Muscle of arm (tissue), 1 donor: ENCODE measurements at regions not wholly inside any gene's neighbourhood (a gene's known extent, or its start where the extent isn't known, plus 50 kb on each side); places are given as distances from the start of the nearest gene placed in this dataset.
"Not testable (repeated sequence)": the region's sequence is repeated elsewhere in the genome, so short reads cannot be mapped to it uniquely, and the experiment has no call there.

ENCODE experiments used
- DNase-seq: peaks from one replicate; pipeline ENCODE4 v3.0.0-alpha.2; 2013

GRCh38 chr5:148880197-148880596 is 53.8 kb downstream of the ADRB2 start:
- no peak for DNase-seq

- DNase-seq: no peak
These were observed 54.3 kb downstream of the ADRB2 start for GRCh38 chr5:148880696-148881095.

- no peak for DNase-seq
These were observed 55.9 kb downstream of the ADRB2 start for GRCh38 chr5:148882332-148882731.

GRCh38 chr5:148884339-148885020 is 58.1 kb downstream of the ADRB2 start:
- DNase-seq: no peak

- DNase-seq: no peak
These were observed 60.9 kb downstream of the ADRB2 start for GRCh38 chr5:148887123-148887881.

- DNase-seq: not testable (repeated sequence)
These were observed 63.5 kb downstream of the ADRB2 start for GRCh38 chr5:148889936-148890335.

- not testable (repeated sequence) for DNase-seq
These were observed 69.0 kb downstream of the ADRB2 start for GRCh38 chr5:148895441-148895840.

- DNase-seq: no peak
These were observed 71.4 kb downstream of the ADRB2 start for GRCh38 chr5:148897842-148898241.

- DNase-seq: no peak
These were observed 72.1 kb downstream of the ADRB2 start for GRCh38 chr5:148898413-148899075.

GRCh38 chr5:148899993-148900392 is 73.6 kb downstream of the ADRB2 start:
- no peak for DNase-seq

- no peak for DNase-seq
These were observed 76.1 kb downstream of the ADRB2 start for GRCh38 chr5:148902478-148902877.

GRCh38 chr5:148903587-148903986 is 77.2 kb downstream of the ADRB2 start:
- DNase-seq: no peak

- DNase-seq: peak; percentile 15
These were observed 78.0 kb downstream of the ADRB2 start for GRCh38 chr5:148904440-148904839.

GRCh38 chr5:148905541-148905940 is 79.1 kb downstream of the ADRB2 start:
- DNase-seq: no peak

- no peak for DNase-seq
These were observed 80.6 kb downstream of the ADRB2 start for GRCh38 chr5:148906968-148907367.

- DNase-seq: no peak
These were observed 82.6 kb downstream of the ADRB2 start for GRCh38 chr5:148909040-148909439.

GRCh38 chr5:148909766-148910165 is 83.4 kb downstream of the ADRB2 start:
- no peak for DNase-seq

GRCh38 chr5:148910216-148910615 is 83.8 kb downstream of the ADRB2 start:
- DNase-seq: no peak

GRCh38 chr5:148910686-148911361 is 84.4 kb downstream of the ADRB2 start:
- no peak for DNase-seq

GRCh38 chr5:148911386-148911785 is 85.0 kb downstream of the ADRB2 start:
- DNase-seq: no peak

GRCh38 chr5:148912146-148912545 is 85.7 kb downstream of the ADRB2 start:
- no peak for DNase-seq

GRCh38 chr5:148912714-148913398 is 86.4 kb downstream of the ADRB2 start:
- DNase-seq: no peak
